NB4 (cell line): ENCODE measurements at regions not wholly inside any gene's neighbourhood (a gene's known extent, or its start where the extent isn't known, plus 50 kb on each side); places are given as distances from the start of the nearest gene placed in this dataset.

ENCODE experiments used
- CTCF ChIP-seq: IDR thresholded peaks from one replicate; pipeline ENCODE4 v1.5.1; 2012; ENCODE audit warnings: low read depth, low read length
- MYC ChIP-seq: IDR thresholded peaks from 2 replicates; pipeline ENCODE4 v1.6.1; 2011; ENCODE audit warnings: low read depth, low read length
- POLR2A ChIP-seq: IDR thresholded peaks from 2 replicates; pipeline ENCODE4 v1.6.1; 2011; ENCODE audit warnings: mild to moderate bottlenecking; ENCODE audit not compliant: insufficient read length; ENCODE audit errors: extremely low read depth
- TF ChIP-seq, protein P1 (sequence below): IDR thresholded peaks from 2 replicates; pipeline ENCODE4 v1.6.1; 2011; ENCODE audit warnings: low read depth, low read length

- TF ChIP-seq CTCF (no peak), POLR2A (no peak), MYC (no peak)
- TF ChIP-seq, protein P1, sequence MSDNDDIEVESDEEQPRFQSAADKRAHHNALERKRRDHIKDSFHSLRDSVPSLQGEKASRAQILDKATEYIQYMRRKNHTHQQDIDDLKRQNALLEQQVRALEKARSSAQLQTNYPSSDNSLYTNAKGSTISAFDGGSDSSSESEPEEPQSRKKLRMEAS = no peak
Observed at GRCh38 chrX:113275804-113276203, 435.2 kb upstream of the AMOT start.
